ENCODE measurements at regions not wholly inside any gene's neighbourhood (a gene's known extent, or its start where the extent isn't known, plus 50 kb on each side); places are given as distances from the start of the nearest gene placed in this dataset.

DNA sequence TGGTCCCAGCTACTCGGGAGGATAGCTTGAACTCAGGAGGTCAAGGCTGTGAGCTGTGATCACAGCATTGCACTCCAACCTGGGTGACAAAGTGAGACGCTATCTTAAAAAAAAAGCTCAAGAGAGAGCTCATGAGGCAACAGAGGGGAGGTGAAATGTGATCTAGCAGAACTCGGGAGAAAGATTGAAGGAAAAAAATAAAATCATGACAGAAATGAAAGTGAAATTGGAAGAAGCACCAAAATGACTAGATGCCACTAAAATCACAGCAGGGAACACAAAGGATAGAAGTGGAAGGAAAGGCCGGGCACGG is 109.4 kb upstream of the BNIP2 start:
- H2AFZ ChIP-seq (ENCODE audit: low read depth, low read length), result no peak overlapping the region
- ChIA-PET CTCF (no interaction called here), POLR2A (no interaction called here)
- H3K4me1 ChIP-seq (ENCODE audit: control insufficient read depth, extremely low read depth, insufficient read depth, low read length), result no peaks in the 10 kb centered on the region
- DNase-seq (ENCODE audit: low read depth, low spot score) (no peak), FAIRE-seq (no peak)
- TF ChIP-seq POLR2A (IDR thresholded peaks at IDR 0.05; ENCODE audit: low read depth, low read length) (no peak), POLR2AphosphoS5 (IDR thresholded peaks at IDR 0.05; ENCODE audit: insufficient read depth, low read depth, low read length) (no peak), JUN (IDR thresholded peaks at IDR 0.05; ENCODE audit: borderline replicate concordance, insufficient read depth, insufficient read length, low read depth) (no peak), EZH2 (IDR thresholded peaks at IDR 0.05; ENCODE audit: borderline replicate concordance, low read depth, low read length, severe bottlenecking) (no peak), MYC (IDR thresholded peaks at IDR 0.05; ENCODE audit: low read depth, low read length) (no peak), FOS (IDR thresholded peaks at IDR 0.05; ENCODE audit: borderline replicate concordance, insufficient read depth, low read length) (no peak), GATA2 (IDR thresholded peaks at IDR 0.05; ENCODE audit: insufficient read depth, insufficient read length, low read depth, low read length) (no peak)
- TF ChIP-seq, protein P1, sequence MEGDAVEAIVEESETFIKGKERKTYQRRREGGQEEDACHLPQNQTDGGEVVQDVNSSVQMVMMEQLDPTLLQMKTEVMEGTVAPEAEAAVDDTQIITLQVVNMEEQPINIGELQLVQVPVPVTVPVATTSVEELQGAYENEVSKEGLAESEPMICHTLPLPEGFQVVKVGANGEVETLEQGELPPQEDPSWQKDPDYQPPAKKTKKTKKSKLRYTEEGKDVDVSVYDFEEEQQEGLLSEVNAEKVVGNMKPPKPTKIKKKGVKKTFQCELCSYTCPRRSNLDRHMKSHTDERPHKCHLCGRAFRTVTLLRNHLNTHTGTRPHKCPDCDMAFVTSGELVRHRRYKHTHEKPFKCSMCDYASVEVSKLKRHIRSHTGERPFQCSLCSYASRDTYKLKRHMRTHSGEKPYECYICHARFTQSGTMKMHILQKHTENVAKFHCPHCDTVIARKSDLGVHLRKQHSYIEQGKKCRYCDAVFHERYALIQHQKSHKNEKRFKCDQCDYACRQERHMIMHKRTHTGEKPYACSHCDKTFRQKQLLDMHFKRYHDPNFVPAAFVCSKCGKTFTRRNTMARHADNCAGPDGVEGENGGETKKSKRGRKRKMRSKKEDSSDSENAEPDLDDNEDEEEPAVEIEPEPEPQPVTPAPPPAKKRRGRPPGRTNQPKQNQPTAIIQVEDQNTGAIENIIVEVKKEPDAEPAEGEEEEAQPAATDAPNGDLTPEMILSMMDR (IDR thresholded peaks at IDR 0.05; ENCODE audit: extremely low read depth in 1 of 2, insufficient read depth in 1 of 2, low read depth in 1 of 2, low read length in 2 of 2), result no peak
- TF ChIP-seq, protein P2, sequence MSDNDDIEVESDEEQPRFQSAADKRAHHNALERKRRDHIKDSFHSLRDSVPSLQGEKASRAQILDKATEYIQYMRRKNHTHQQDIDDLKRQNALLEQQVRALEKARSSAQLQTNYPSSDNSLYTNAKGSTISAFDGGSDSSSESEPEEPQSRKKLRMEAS (IDR thresholded peaks at IDR 0.05; ENCODE audit: insufficient read depth, insufficient read length), result no peak
- no peaks in the 10 kb centered on the region for H3K36me3 ChIP-seq (ENCODE audit: control insufficient read depth in 2 of 2, extremely low read depth in 1 of 2, insufficient read depth in 2 of 2, low read length in 2 of 2)
- no peaks in the 10 kb centered on the region for H3K9me3 ChIP-seq (replicated peaks; ENCODE audit: control insufficient read depth, insufficient read depth, low read length)
- no peak overlapping the region for H3K9ac ChIP-seq (replicated peaks; ENCODE audit: extremely low read depth, insufficient read depth, low read length)
- H3K4me3 ChIP-seq (replicated peaks in 1 of 3; ENCODE audit: insufficient read depth in 1 of 3, low read depth in 1 of 3, low read length in 3 of 3), result no peak overlapping the region
- intact Hi-C loops (cut with micrococcal nuclease), result no loop called here
- H3K9me1 ChIP-seq (replicated peaks; ENCODE audit: control insufficient read depth, extremely low read depth, insufficient read depth, low read length), result no peaks in the 10 kb centered on the region
- H3K27ac ChIP-seq (ENCODE audit: insufficient read depth, low read depth, low read length), result no peak overlapping the region
- no peaks in the 10 kb centered on the region for H3K79me2 ChIP-seq (ENCODE audit: control insufficient read depth, insufficient read depth, low read length)
- no TSS peak for BruUV-seq (replicated peaks)
- H3K4me2 ChIP-seq (ENCODE audit: insufficient read depth, low read length), result no peak overlapping the region
- peaks cover 1 to 4% of the 10 kb centered on the region in 2 experiments for H3K27me3 ChIP-seq (ENCODE audit: control insufficient read depth in 2 of 2, insufficient read depth in 2 of 2, low read length in 2 of 2)
- no peaks in the 10 kb centered on the region for H4K20me1 ChIP-seq (replicated peaks; ENCODE audit: control insufficient read depth, extremely low read depth, insufficient read depth, low read length)
- dilution Hi-C loops (cut with MboI; ENCODE audit: extremely low pct_ligation_motif_present, low sequenced_read_pairs), result no loop called here

All from endothelial cell of umbilical vein (primary cell).